COLO668 (cell line): ENCODE measurements at regions not wholly inside any gene's neighbourhood (a gene's known extent, or its start where the extent isn't known, plus 50 kb on each side); places are given as distances from the start of the nearest gene placed in this dataset.
"Not testable (repeated sequence)": the region's sequence is repeated elsewhere in the genome, so short reads cannot be mapped to it uniquely, and the experiment has no call there.

Source experiments
- DNase-seq: peaks from one replicate; lab custom pipeline; 2025; ENCODE audit not compliant: unreplicated experiment; lab: John Stamatoyannopoulos, UW

GRCh38 chr5:83001796-83002381 is 75.3 kb downstream of the TMEM167A start:
- DNase-seq: no peak

GRCh38 chr5:83000922-83001321 is 76.3 kb downstream of the TMEM167A start:
- no peak for DNase-seq

GRCh38 chr5:83000428-83000827 is 76.8 kb downstream of the TMEM167A start:
- DNase-seq: no peak

- DNase-seq: no peak
Observed at GRCh38 chr5:82993416-82993815, 83.8 kb downstream of the TMEM167A start.

GRCh38 chr5:82992646-82993045 is 84.5 kb downstream of the TMEM167A start:
- no peak for DNase-seq

GRCh38 chr5:82991678-82992323 is 85.4 kb downstream of the TMEM167A start:
- peak; percentile 1 for DNase-seq

- no peak for DNase-seq
Observed at GRCh38 chr5:82991059-82991458, 86.1 kb downstream of the TMEM167A start.

- DNase-seq: no peak
Observed at GRCh38 chr5:82987188-82987587, 90.0 kb downstream of the TMEM167A start.

GRCh38 chr5:82986404-82986803 is 90.8 kb downstream of the TMEM167A start:
- no peak for DNase-seq

GRCh38 chr5:82985763-82986162 is 91.4 kb downstream of the TMEM167A start:
- no peak for DNase-seq

- no peak for DNase-seq
Observed at GRCh38 chr5:82984786-82985735, 92.1 kb downstream of the TMEM167A start.

GRCh38 chr5:82982846-82983245 is 94.3 kb downstream of the TMEM167A start:
- DNase-seq: no peak

GRCh38 chr5:82976887-82977286 is 100.3 kb downstream of the TMEM167A start:
- not testable (repeated sequence) for DNase-seq

- no peak for DNase-seq
Observed at GRCh38 chr5:82975812-82976211, 101.4 kb downstream of the TMEM167A start.

GRCh38 chr5:82975396-82975795 is 101.8 kb downstream of the TMEM167A start:
- DNase-seq: no peak

GRCh38 chr5:82974346-82974745 is 102.8 kb downstream of the TMEM167A start:
- not testable (repeated sequence) for DNase-seq

GRCh38 chr5:82971901-82972300 is 105.3 kb downstream of the TMEM167A start:
- no peak for DNase-seq

- not testable (repeated sequence) for DNase-seq
Observed at GRCh38 chr5:82971034-82971806, 106.0 kb downstream of the TMEM167A start.

- not testable (repeated sequence) for DNase-seq
Observed at GRCh38 chr5:82969221-82969976, 107.8 kb downstream of the TMEM167A start.

GRCh38 chr5:82967072-82967471 is 110.1 kb downstream of the TMEM167A start:
- no peak for DNase-seq
